Liver (tissue), 7 donors: ENCODE measurements at regions not wholly inside any gene's neighbourhood (a gene's known extent, or its start where the extent isn't known, plus 50 kb on each side); places are given as distances from the start of the nearest gene placed in this dataset.

ENCODE experiments used
- DNase-seq: peaks from one replicate; pipeline ENCODE4 v3.0.0-alpha.2; 2017; ENCODE audit warnings: low spot score
- H3K27ac ChIP-seq, 2 donors: one replicate each; pipeline ENCODE4 v1.7.0; 2013; ENCODE audit warnings: inconsistent platforms in 2 of 2, low read length in 2 of 2, control low read depth in 1 of 2, low read depth in 1 of 2, mild to moderate bottlenecking in 1 of 2
- H3K27me3 ChIP-seq, 4 donors: one replicate each; pipeline versions ENCODE4 v1.6.1 to v1.7.0; 2013; ENCODE audit warnings: low read length in 3 of 4, inconsistent platforms in 1 of 4, mild to moderate bottlenecking in 1 of 4, moderate library complexity in 1 of 4; ENCODE audit not compliant: control insufficient read depth in 4 of 4, insufficient read depth in 4 of 4
- H3K36me3 ChIP-seq, 4 donors: one replicate each; pipeline versions ENCODE4 v1.6.1 to v1.7.0; 2013; ENCODE audit warnings: low read length in 3 of 4, mild to moderate bottlenecking in 3 of 4, low read depth in 1 of 4, moderate library complexity in 1 of 4; ENCODE audit not compliant: control insufficient read depth in 4 of 4, insufficient read depth in 3 of 4
- H3K4me1 ChIP-seq, 4 donors: one replicate each; pipeline versions ENCODE4 v1.6.1 to v1.7.0; 2013; ENCODE audit warnings: low read length in 3 of 4, mild to moderate bottlenecking in 3 of 4, moderate library complexity in 1 of 4; ENCODE audit not compliant: control insufficient read depth in 4 of 4, insufficient read depth in 4 of 4
- H3K4me3 ChIP-seq, 3 donors: one replicate each; pipeline versions ENCODE4 v1.6.1 to v1.7.0; 2013; ENCODE audit warnings: low read length in 3 of 3, control low read depth in 1 of 3, low read depth in 1 of 3, mild to moderate bottlenecking in 1 of 3
- H3K9ac ChIP-seq, 2 donors: one replicate each; pipeline ENCODE4 v1.7.0; 2013; ENCODE audit warnings: low read length in 2 of 2, mild to moderate bottlenecking in 2 of 2, moderate library complexity in 2 of 2, control low read depth in 1 of 2, low read depth in 1 of 2
- H3K9me3 ChIP-seq, 4 donors: one replicate each; pipeline versions ENCODE4 v1.6.1 to v1.7.0; 2013; ENCODE audit warnings: low read length in 3 of 4; ENCODE audit not compliant: control insufficient read depth in 4 of 4
- EGR1 ChIP-seq, 2 donors: IDR thresholded peaks; 2 replicates each; pipeline ENCODE4 v1.6.1; 2016 to 2018; ENCODE audit warnings: antibody characterized with exemption in 2 of 2, low read depth in 2 of 2
- FOXA1 ChIP-seq: IDR thresholded peaks from 2 replicates; pipeline ENCODE4 v1.6.1; 2016; ENCODE audit warnings: antibody characterized with exemption
- FOXA2 ChIP-seq: IDR thresholded peaks from 2 replicates; pipeline ENCODE4 v1.6.1; 2016; ENCODE audit warnings: antibody characterized with exemption
- GABPA ChIP-seq, 2 donors: IDR thresholded peaks in 1 of 2; conservative IDR thresholded peaks in 1 of 2; 2 replicates each; pipeline ENCODE4 v1.6.1; 2016; ENCODE audit warnings: antibody characterized with exemption in 2 of 2, mild to moderate bottlenecking in 1 of 2, moderate library complexity in 1 of 2
- HNF4A ChIP-seq, 2 donors: conservative IDR thresholded peaks; 2 replicates each; pipeline ENCODE4 v1.6.1; 2016; ENCODE audit warnings: antibody characterized with exemption in 2 of 2, mild to moderate bottlenecking in 2 of 2
- HNF4G ChIP-seq: IDR thresholded peaks from 2 replicates; pipeline ENCODE4 v1.6.1; 2016; ENCODE audit warnings: antibody characterized with exemption
- JUND ChIP-seq, 2 donors: IDR thresholded peaks; 2 replicates each; pipeline ENCODE4 v1.6.1; 2016; ENCODE audit warnings: antibody characterized with exemption in 2 of 2
- MAX ChIP-seq: IDR thresholded peaks from 2 replicates; pipeline ENCODE4 v1.6.1; 2016; ENCODE audit warnings: antibody characterized with exemption
- NR2F2 ChIP-seq: IDR thresholded peaks from 2 replicates; pipeline ENCODE4 v1.6.1; 2016; ENCODE audit warnings: antibody characterized with exemption
- RAD21 ChIP-seq, 2 donors: IDR thresholded peaks; 2 replicates each; pipeline ENCODE4 v1.6.1; 2016; ENCODE audit warnings: antibody characterized with exemption in 2 of 2, mild to moderate bottlenecking in 2 of 2
- REST ChIP-seq: IDR thresholded peaks from 2 replicates; pipeline ENCODE4 v1.6.1; 2016; ENCODE audit warnings: antibody characterized with exemption, mild to moderate bottlenecking
- RXRA ChIP-seq, 2 donors: IDR thresholded peaks; 2 replicates each; pipeline ENCODE4 v1.6.1; 2017 to 2018; ENCODE audit warnings: antibody characterized with exemption in 2 of 2, mild to moderate bottlenecking in 1 of 2
- SP1 ChIP-seq: IDR thresholded peaks from 2 replicates; pipeline ENCODE4 v1.6.1; 2018; ENCODE audit warnings: antibody characterized with exemption, mild to moderate bottlenecking
- TAF1 ChIP-seq: conservative IDR thresholded peaks from 2 replicates; pipeline ENCODE4 v1.6.1; 2016; ENCODE audit warnings: antibody characterized with exemption, mild to moderate bottlenecking
- YY1 ChIP-seq: IDR thresholded peaks from 2 replicates; pipeline ENCODE4 v1.6.1; 2016; ENCODE audit warnings: antibody characterized with exemption, mild to moderate bottlenecking
- ZBTB33 ChIP-seq: IDR thresholded peaks from 2 replicates; pipeline ENCODE4 v1.6.1; 2016; ENCODE audit warnings: antibody characterized with exemption
- WGBS: extraction: QIAGEN DNeasy Blood & Tissue Kit; methylation state at CpG from one replicate; pipeline ENCODE4 v1.1.7; 2013; 5-methylcytosine and 5-hydroxymethylcytosine counted together
- TF ChIP-seq, protein P1 (sequence below): IDR thresholded peaks from 2 replicates; pipeline ENCODE4 v1.6.1; 2016; ENCODE audit warnings: antibody characterized with exemption
- donor health status: healthy.
- donor health status: healthy.
- donor health status: healthy.
- donor health status: healthy.

DNA sequence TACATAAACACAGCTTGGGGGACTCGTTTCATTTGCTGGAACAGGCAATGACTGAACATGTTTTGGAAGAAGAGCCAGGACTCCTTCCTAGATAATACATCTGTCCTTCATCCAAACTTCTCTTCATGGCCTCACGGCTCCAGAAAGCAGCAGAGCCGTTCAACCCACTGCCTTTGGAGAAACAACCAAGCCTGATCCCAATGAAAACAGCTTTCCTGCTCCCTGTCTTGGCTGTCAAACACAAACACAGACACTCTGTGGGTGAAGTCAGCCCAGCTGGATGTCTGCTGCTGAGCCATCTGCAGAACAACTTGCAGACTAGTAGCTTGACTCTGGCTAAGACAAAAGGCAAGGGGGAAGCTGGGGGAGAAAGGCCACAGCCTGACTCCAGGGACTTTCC lies 345.1 kb upstream of the PSMD7 start:
- Histone ChIP-seq H3K9me3 (peaks cover 0 to 2% (median 0%) of the 10 kb centered on the region in 4 donors), H3K4me1 (no peaks in the 10 kb centered on the region), H3K27ac (no peak overlapping the region), H3K9ac (no peak overlapping the region), H3K4me3 (no peak overlapping the region), H3K27me3 (peaks cover 0 to 9% (median 0%) of the 10 kb centered on the region in 4 donors), H3K36me3 (no peaks in the 10 kb centered on the region)
- no peak for TF ChIP-seq YY1
- TF ChIP-seq SP1 = no peak
- no peak for TF ChIP-seq MAX
- no peak for TF ChIP-seq ZBTB33
- TF ChIP-seq RXRA (IDR thresholded peaks at IDR 0.05) = no peak
- no peak for TF ChIP-seq HNF4G
- TF ChIP-seq JUND (IDR thresholded peaks at IDR 0.05) = no peak
- no peak for TF ChIP-seq REST
- no peak for TF ChIP-seq HNF4A (conservative IDR thresholded peaks at IDR 0.05)
- WGBS = 41% methylated on average over 3 of the region's 3 CpGs
- no peak for DNase-seq

- no peaks in the 10 kb centered on the region for H3K36me3 ChIP-seq
- no peak for TF ChIP-seq FOXA1
- TF ChIP-seq JUND (IDR thresholded peaks at IDR 0.05) = peak; percentile 35 to 57
- no peaks in the 10 kb centered on the region for H3K4me1 ChIP-seq
- no peak overlapping the region for H3K9ac ChIP-seq
- H3K27me3 ChIP-seq = peaks cover 0 to 9% (median 0%) of the 10 kb centered on the region in 4 donors
- H3K27ac ChIP-seq = no peak overlapping the region
- no peak for DNase-seq
- no peak overlapping the region for H3K4me3 ChIP-seq
- peaks cover 0 to 2% (median 0%) of the 10 kb centered on the region in 4 donors for H3K9me3 ChIP-seq
- WGBS = 74% methylated on average over 7 of the region's 7 CpGs
These were observed 346.9 kb upstream of the PSMD7 start for GRCh38 chr16:73949574-73950320.

DNA sequence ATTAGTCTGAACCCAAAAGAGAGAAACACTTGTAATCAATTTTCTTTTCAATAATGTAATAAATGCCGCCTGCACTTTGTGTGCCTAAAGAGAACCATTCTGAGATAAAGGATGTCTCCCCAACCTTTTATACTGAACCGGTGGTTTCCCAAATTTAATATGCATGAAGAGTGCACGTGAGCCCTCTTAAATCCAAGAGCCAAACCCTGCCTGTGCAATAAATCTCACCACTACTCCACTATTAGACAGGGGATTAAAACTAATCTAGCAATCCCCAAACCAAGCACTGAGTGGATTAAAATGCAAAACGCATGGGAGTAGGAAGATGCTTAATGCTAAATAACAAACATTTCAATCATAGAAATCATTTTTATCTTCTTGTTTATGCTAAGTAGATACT lies 351.0 kb upstream of the PSMD7 start:
- Histone ChIP-seq H3K9me3 (peaks cover 0 to 2% (median 0%) of the 10 kb centered on the region in 4 donors), H3K4me1 (no peaks in the 10 kb centered on the region), H3K27ac (no peak overlapping the region), H3K9ac (no peak overlapping the region), H3K27me3 (peaks cover 0 to 5% (median 0%) of the 10 kb centered on the region in 4 donors), H3K4me3 (no peak overlapping the region), H3K36me3 (no peaks in the 10 kb centered on the region)
- no peak for DNase-seq
- 67% methylated on average over 4 of the region's 4 CpGs for WGBS
- no peak for TF ChIP-seq FOXA1
- no peak for TF ChIP-seq EGR1 (IDR thresholded peaks at IDR 0.05; ENCODE audit: low read depth in 2 of 2)
- no peak for TF ChIP-seq GABPA (IDR thresholded peaks at IDR 0.05 in 1 of 2, conservative IDR thresholded peaks at IDR 0.05 in 1 of 2)
- TF ChIP-seq REST = no peak
- TF ChIP-seq RAD21 (IDR thresholded peaks at IDR 0.05) = no peak
- no peak for TF ChIP-seq FOXA2
- no peak for TF ChIP-seq JUND (IDR thresholded peaks at IDR 0.05)
- no peak for TF ChIP-seq HNF4A (conservative IDR thresholded peaks at IDR 0.05)
- TF ChIP-seq HNF4G = no peak
- no peak for TF ChIP-seq NR2F2
- TF ChIP-seq TAF1 = no peak
- no peak for TF ChIP-seq SP1
- no peak for TF ChIP-seq MAX
- TF ChIP-seq, protein P1, sequence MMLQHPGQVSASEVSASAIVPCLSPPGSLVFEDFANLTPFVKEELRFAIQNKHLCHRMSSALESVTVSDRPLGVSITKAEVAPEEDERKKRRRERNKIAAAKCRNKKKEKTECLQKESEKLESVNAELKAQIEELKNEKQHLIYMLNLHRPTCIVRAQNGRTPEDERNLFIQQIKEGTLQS = no peak
- TF ChIP-seq RXRA (IDR thresholded peaks at IDR 0.05) = no peak
